Testis (tissue), 2 donors: ENCODE measurements at regions not wholly inside any gene's neighbourhood (a gene's known extent, or its start where the extent isn't known, plus 50 kb on each side); places are given as distances from the start of the nearest gene placed in this dataset.

Source experiments
- DNase-seq: peaks from one replicate; pipeline ENCODE4 v3.0.0-alpha.2; 2019
- H3K27ac ChIP-seq, 2 donors: fragments of 200-600 bp; sonication (generic); one replicate each; pipeline ENCODE4 v1.5.1; 2019
- H3K27me3 ChIP-seq: fragments of 200-600 bp; sonication (generic); one replicate; pipeline ENCODE4 v1.5.1; 2019
- H3K36me3 ChIP-seq: fragments of 200-600 bp; sonication (generic); one replicate; pipeline ENCODE4 v1.5.1; 2017; ENCODE audit warnings: low read depth; ENCODE audit errors: missing control alignments
- H3K4me1 ChIP-seq: fragments of 200-600 bp; sonication (generic); one replicate; pipeline ENCODE4 v1.5.1; 2019
- H3K4me3 ChIP-seq, 2 donors: fragments of 200-600 bp; sonication (generic); one replicate each; pipeline ENCODE4 v1.5.1; 2017 to 2019
- H3K9me3 ChIP-seq: fragments of 200-600 bp; sonication (generic); one replicate; pipeline ENCODE4 v1.5.1; 2017
- CTCF ChIP-seq, 3 experiments: fragments of 450-650 bp in 2 of 3; fragments of 200-600 bp in 1 of 3; sonication (generic) in 1 of 3; IDR thresholded peaks; one replicate each; pipeline ENCODE4 v1.5.1; 2016 to 2019; ENCODE audit warnings: antibody characterized with exemption in 3 of 3, mild to moderate bottlenecking in 2 of 3, moderate library complexity in 1 of 3
- POLR2A ChIP-seq: fragments of 450-650 bp; IDR thresholded peaks from one replicate; pipeline ENCODE4 v1.6.1; 2017; ENCODE audit warnings: antibody characterized with exemption, mild to moderate bottlenecking, moderate library complexity
- WGBS, 2 donors: methylation state at CpG; one replicate each; pipeline ENCODE4 v1.1.5; 2018; 5-methylcytosine and 5-hydroxymethylcytosine counted together
- intact Hi-C: fragments of 100-400 bp; cut with DNase I; formaldehyde crosslinking; loops from one replicate; pipeline ENCODE4 v1.15.1; 2023; ENCODE audit warnings: low total_unique reads

GRCh38 chr14:29165431-29165830, 398.8 kb downstream of the FOXG1 start:
- TF ChIP-seq CTCF (IDR thresholded peaks at IDR 0.05) (no peak), POLR2A (no peak)
- no peaks in the 10 kb centered on the region for H3K27me3 ChIP-seq
- DNase-seq = no peak
- no peaks in the 10 kb centered on the region for H3K36me3 ChIP-seq
- intact Hi-C loops = no loop called here
- no peak overlapping the region for H3K27ac ChIP-seq
- H3K9me3 ChIP-seq = no peaks in the 10 kb centered on the region
- no peak overlapping the region for H3K4me3 ChIP-seq
- H3K4me1 ChIP-seq = no peaks in the 10 kb centered on the region
- WGBS, 2 donors = 52 to 62% methylated on average over 1 of the region's 1 CpG

DNA sequence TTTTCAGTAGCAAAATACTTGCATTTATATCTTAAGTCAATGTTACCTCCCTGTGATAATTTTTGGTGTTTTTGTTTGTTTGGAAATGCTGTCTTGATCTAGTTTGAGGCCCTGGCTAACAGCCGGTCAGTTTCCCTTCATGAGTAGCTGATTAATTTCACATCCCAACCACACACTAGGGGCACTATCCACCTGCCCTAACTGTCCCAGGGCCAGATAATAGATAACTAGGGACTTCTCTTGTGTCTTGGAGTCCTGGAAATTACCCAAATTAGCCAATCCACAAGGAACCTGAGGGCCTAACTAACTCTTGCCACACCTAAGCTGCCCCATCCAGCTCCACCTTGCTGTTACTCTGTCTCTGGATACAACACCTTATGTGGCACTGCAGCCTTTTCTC, 399.9 kb downstream of the FOXG1 start:
- Histone ChIP-seq H3K4me1 (no peaks in the 10 kb centered on the region), H3K4me3 (no peak overlapping the region), H3K9me3 (no peaks in the 10 kb centered on the region), H3K36me3 (no peaks in the 10 kb centered on the region), H3K27ac (no peak overlapping the region), H3K27me3 (no peaks in the 10 kb centered on the region)
- DNase-seq = no peak
- intact Hi-C loops = no loop called here
- TF ChIP-seq POLR2A (no peak), CTCF (IDR thresholded peaks at IDR 0.05) (no peak)
- 81 to 92% methylated on average over 1 of the region's 1 CpG for WGBS, 2 donors

- Histone ChIP-seq H3K9me3 (no peaks in the 10 kb centered on the region), H3K27ac (no peak overlapping the region), H3K4me3 (no peak overlapping the region), H3K27me3 (no peaks in the 10 kb centered on the region), H3K36me3 (no peaks in the 10 kb centered on the region), H3K4me1 (no peaks in the 10 kb centered on the region)
- no peak for DNase-seq
- intact Hi-C loops = no loop called here
- TF ChIP-seq CTCF (IDR thresholded peaks at IDR 0.05) (no peak), POLR2A (no peak)
- 68 to 81% methylated on average over 7 of the region's 7 CpGs for WGBS, 2 donors
Observed at GRCh38 chr14:29168149-29168548, 401.6 kb downstream of the FOXG1 start.

GRCh38 chr14:29169408-29169807, 402.8 kb downstream of the FOXG1 start:
- Histone ChIP-seq H3K4me1 (no peaks in the 10 kb centered on the region), H3K36me3 (no peaks in the 10 kb centered on the region), H3K9me3 (no peaks in the 10 kb centered on the region), H3K27me3 (no peaks in the 10 kb centered on the region), H3K4me3 (no peak overlapping the region), H3K27ac (no peak overlapping the region)
- intact Hi-C loops = no loop called here
- TF ChIP-seq CTCF (IDR thresholded peaks at IDR 0.05) (no peak), POLR2A (no peak)
- 74 to 78% methylated on average over 3 to 5 of the region's 5 CpGs for WGBS, 2 donors
- DNase-seq = no peak

- WGBS, 2 donors = 89 to 92% methylated on average over 2 of the region's 2 CpGs
- Histone ChIP-seq H3K36me3 (no peaks in the 10 kb centered on the region), H3K4me3 (no peak overlapping the region), H3K27me3 (no peaks in the 10 kb centered on the region), H3K27ac (no peak overlapping the region), H3K4me1 (peaks cover 3% of the 10 kb centered on the region), H3K9me3 (no peaks in the 10 kb centered on the region)
- TF ChIP-seq POLR2A = no peak
- no peak for TF ChIP-seq CTCF (IDR thresholded peaks at IDR 0.05)
- no peak for DNase-seq
- intact Hi-C loops = no loop called here
Observed at GRCh38 chr14:29175706-29176105, 409.1 kb downstream of the FOXG1 start.
